ENCODE measurements at regions not wholly inside any gene's neighbourhood (a gene's known extent, or its start where the extent isn't known, plus 50 kb on each side); places are given as distances from the start of the nearest gene placed in this dataset.

DNA sequence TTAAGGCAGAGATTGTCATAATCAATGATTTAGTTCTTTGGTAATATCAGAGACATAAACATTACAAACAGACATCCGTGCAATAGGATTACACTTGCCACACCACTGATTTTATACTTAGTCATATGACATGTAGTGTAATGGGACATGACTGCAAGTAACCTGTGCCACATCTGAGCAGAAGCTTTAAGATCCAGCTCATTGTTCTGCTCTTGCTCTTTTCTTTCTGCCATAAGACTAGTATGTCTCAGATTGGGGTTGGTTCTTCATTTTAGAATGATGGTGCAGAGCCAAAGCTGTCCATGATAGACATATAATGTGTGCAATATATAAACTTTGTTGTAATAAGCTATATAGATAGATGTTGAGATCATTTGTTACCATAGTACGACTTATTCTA is 119.7 kb upstream of the SEMA3A start:
- Histone ChIP-seq H3K36me3 (ENCODE audit: control insufficient read depth, insufficient read depth, low read length) (no peaks in the 10 kb centered on the region), H3K27me3 (replicated peaks; ENCODE audit: control insufficient read depth, insufficient read depth, low read length) (no peaks in the 10 kb centered on the region), H3K4me3 (replicated peaks; ENCODE audit: low read depth, low read length) (no peak overlapping the region)
- DNase-seq (ENCODE audit: extremely low read depth, insufficient read length) = no peak
- TF ChIP-seq, protein P1, sequence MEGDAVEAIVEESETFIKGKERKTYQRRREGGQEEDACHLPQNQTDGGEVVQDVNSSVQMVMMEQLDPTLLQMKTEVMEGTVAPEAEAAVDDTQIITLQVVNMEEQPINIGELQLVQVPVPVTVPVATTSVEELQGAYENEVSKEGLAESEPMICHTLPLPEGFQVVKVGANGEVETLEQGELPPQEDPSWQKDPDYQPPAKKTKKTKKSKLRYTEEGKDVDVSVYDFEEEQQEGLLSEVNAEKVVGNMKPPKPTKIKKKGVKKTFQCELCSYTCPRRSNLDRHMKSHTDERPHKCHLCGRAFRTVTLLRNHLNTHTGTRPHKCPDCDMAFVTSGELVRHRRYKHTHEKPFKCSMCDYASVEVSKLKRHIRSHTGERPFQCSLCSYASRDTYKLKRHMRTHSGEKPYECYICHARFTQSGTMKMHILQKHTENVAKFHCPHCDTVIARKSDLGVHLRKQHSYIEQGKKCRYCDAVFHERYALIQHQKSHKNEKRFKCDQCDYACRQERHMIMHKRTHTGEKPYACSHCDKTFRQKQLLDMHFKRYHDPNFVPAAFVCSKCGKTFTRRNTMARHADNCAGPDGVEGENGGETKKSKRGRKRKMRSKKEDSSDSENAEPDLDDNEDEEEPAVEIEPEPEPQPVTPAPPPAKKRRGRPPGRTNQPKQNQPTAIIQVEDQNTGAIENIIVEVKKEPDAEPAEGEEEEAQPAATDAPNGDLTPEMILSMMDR (IDR thresholded peaks at IDR 0.05; ENCODE audit: insufficient read depth, low read length, poor library complexity, severe bottlenecking) = no peak

DNA sequence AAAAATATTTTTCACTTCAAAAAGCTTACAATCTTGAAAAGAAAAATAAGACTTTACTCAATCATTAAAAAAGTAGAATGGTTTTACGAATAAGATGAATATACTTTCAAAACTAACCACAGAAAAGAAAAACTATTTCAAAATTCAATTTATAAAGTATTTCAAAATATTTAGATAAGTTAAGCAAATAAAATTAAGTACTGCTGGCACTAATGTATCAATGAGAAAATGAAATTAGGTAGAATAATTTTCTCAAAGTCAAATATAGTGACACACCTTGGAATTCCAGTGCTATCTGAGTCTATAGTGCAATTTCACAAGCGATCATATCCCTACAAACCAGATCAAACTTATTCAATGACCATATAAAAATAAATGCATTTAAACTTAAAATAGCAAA is 109.8 kb upstream of the SEMA3A start:
- TF ChIP-seq, protein P1 (IDR thresholded peaks at IDR 0.05; ENCODE audit: insufficient read depth, low read length, poor library complexity, severe bottlenecking) = no peak
- no peak for DNase-seq (ENCODE audit: extremely low read depth, insufficient read length)
- Histone ChIP-seq H3K4me3 (replicated peaks; ENCODE audit: low read depth, low read length) (no peak overlapping the region), H3K36me3 (ENCODE audit: control insufficient read depth, insufficient read depth, low read length) (no peaks in the 10 kb centered on the region), H3K27me3 (replicated peaks; ENCODE audit: control insufficient read depth, insufficient read depth, low read length) (no peaks in the 10 kb centered on the region)

DNA sequence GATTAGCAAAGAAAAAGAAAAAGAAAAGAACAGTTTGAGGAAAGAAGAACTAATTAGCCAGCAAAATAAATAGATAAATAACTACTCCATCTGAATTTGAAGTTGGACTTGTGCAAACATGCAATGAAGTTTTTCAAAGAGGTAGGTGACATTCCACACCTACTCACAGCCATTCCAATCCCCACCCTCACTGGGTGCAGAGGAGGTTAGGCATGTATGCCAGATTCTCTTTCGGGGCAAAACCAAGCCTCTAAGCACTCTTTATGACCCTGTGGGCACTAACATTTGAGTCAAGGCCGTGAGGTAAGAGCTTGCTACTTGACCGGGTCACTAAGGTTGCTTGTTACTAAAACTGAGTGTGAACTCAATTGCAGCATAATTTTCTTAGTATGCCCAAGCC is 108.4 kb upstream of the SEMA3A start:
- TF ChIP-seq, protein P1 (IDR thresholded peaks at IDR 0.05; ENCODE audit: insufficient read depth, low read length, poor library complexity, severe bottlenecking) = no peak
- Histone ChIP-seq H3K36me3 (ENCODE audit: control insufficient read depth, insufficient read depth, low read length) (no peaks in the 10 kb centered on the region), H3K4me3 (replicated peaks; ENCODE audit: low read depth, low read length) (no peak overlapping the region), H3K27me3 (replicated peaks; ENCODE audit: control insufficient read depth, insufficient read depth, low read length) (no peaks in the 10 kb centered on the region)
- DNase-seq (ENCODE audit: extremely low read depth, insufficient read length) = no peak

DNA sequence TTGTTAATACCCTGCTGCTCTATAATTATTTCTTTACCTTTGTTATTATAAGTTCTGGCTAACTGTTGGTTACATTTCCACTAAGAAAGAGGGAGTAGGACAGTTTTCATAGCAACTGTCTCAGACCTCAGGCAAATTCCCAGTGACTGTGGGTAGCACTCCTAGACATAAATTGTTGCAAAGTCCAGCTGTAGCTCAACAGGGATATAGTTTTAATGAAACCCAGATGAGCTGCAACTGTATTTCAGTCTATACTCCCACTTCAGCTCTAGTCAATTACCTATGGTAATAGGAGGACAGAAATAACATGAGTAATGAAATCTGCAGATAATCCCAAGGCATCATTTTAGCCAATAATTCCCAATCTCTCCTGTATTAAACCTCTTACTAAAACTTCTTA is 103.0 kb upstream of the SEMA3A start:
- H3K27me3 ChIP-seq (replicated peaks; ENCODE audit: control insufficient read depth, insufficient read depth, low read length) = no peaks in the 10 kb centered on the region
- TF ChIP-seq, protein P1 (IDR thresholded peaks at IDR 0.05; ENCODE audit: insufficient read depth, low read length, poor library complexity, severe bottlenecking) = no peak
- no peaks in the 10 kb centered on the region for H3K36me3 ChIP-seq (ENCODE audit: control insufficient read depth, insufficient read depth, low read length)
- DNase-seq (ENCODE audit: extremely low read depth, insufficient read length) = no peak
- no peak overlapping the region for H3K4me3 ChIP-seq (replicated peaks; ENCODE audit: low read depth, low read length)

DNA sequence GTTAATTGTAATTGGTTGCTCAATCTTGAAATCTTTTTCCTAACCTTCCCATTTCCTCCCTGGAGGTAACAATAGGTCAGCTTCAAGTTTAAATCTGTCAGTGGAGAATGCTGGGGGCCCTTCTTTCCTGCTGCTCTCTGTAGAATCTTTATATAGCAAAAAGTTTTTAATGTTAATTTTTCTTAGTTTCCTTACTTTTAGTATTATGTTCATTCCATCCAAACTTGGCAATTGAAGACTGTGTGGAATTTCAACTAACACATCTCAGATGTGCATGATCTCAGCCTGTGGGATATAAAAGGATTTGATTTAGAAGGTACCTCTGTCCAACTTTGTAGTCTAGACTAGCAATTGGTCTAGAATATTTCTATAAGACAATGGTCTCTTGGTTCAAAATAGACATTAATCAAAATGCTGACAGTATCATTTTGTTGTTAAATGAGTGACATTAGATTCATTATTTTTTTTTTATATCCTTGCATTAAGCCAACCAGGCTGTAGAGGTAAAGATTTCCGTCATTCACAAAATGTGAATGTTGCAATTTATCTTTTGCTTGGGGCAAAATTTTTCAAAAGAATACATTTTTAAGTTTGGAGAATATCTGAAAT is 100.4 kb upstream of the SEMA3A start:
- TF ChIP-seq, protein P1 (IDR thresholded peaks at IDR 0.05; ENCODE audit: insufficient read depth, low read length, poor library complexity, severe bottlenecking) = no peak
- H3K36me3 ChIP-seq (ENCODE audit: control insufficient read depth, insufficient read depth, low read length) = no peaks in the 10 kb centered on the region
- DNase-seq (ENCODE audit: extremely low read depth, insufficient read length) = no peak
- H3K27me3 ChIP-seq (replicated peaks; ENCODE audit: control insufficient read depth, insufficient read depth, low read length) = no peaks in the 10 kb centered on the region
- H3K4me3 ChIP-seq (replicated peaks; ENCODE audit: low read depth, low read length) = no peak overlapping the region

DNA sequence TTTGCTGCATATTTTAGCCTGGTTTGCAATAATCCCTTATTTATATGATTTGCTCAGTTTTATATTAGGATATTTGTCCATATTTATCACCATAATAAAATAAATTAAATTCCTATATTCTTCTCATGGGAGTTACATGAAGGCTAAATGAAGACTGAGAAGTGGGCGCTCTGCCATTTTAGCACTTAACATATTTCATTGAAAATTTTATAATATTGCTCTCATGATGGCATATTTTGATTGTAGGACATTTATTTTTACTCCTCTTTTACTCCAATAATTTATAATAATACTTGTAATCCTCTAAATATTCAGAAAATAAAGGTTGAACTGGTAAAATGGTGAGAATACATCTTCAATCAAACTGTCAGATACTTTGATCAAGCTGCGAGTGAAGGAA is 99.8 kb upstream of the SEMA3A start:
- H3K4me3 ChIP-seq (replicated peaks; ENCODE audit: low read depth, low read length) = no peak overlapping the region
- no peaks in the 10 kb centered on the region for H3K36me3 ChIP-seq (ENCODE audit: control insufficient read depth, insufficient read depth, low read length)
- no peak for DNase-seq (ENCODE audit: extremely low read depth, insufficient read length)
- TF ChIP-seq, protein P1 (IDR thresholded peaks at IDR 0.05; ENCODE audit: insufficient read depth, low read length, poor library complexity, severe bottlenecking) = no peak
- no peaks in the 10 kb centered on the region for H3K27me3 ChIP-seq (replicated peaks; ENCODE audit: control insufficient read depth, insufficient read depth, low read length)
